ENCODE measurements at regions not wholly inside any gene's neighbourhood (a gene's known extent, or its start where the extent isn't known, plus 50 kb on each side); places are given as distances from the start of the nearest gene placed in this dataset.
"Not testable (repeated sequence)": the region's sequence is repeated elsewhere in the genome, so short reads cannot be mapped to it uniquely, and the experiment has no call there.

DNA sequence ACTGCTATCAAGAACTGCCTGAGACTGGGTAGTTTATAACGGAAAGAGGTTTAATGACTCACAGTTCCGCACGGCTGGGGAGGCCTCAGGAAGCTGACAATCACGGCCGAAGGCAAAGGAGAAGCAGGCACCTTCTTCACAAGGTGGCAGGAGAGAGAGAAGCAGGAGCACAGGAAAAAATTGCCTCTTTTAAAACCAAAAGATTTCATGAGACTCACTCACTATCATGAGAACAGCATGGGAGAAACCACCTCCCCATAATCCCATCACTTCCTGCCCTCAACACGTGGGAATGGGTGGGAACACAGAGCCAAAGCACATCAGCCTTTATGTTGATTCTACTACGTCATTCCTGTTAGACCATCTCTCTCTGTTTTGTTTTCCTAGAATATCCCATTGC is 650.9 kb upstream of the SEMA6D start:
- CTCF ChIA-PET = no interaction called here
- no peak for TF ChIP-seq EZH2 (IDR thresholded peaks at IDR 0.05; ENCODE audit: borderline replicate concordance, low read depth, low read length, poor library complexity, severe bottlenecking)
- TF ChIP-seq CTCF (conservative IDR thresholded peaks at IDR 0.05; ENCODE audit: low read depth, low read length) = no peak
- POLR2A ChIA-PET (ENCODE audit: low non-redundant PET) = no interaction called here
- Histone ChIP-seq H3K27me3 (replicated peaks; ENCODE audit: insufficient read depth, low read depth, low read length, poor library complexity) (no peaks in the 10 kb centered on the region), H3K27ac (ENCODE audit: low read depth, low read length, poor library complexity, severe bottlenecking) (no peak overlapping the region), H3K9me3 (ENCODE audit: low read depth, low read length, poor library complexity, severe bottlenecking) (no peaks in the 10 kb centered on the region), H3K4me3 (ENCODE audit: low read depth, low read length, poor library complexity, severe bottlenecking) (no peak overlapping the region), H3K4me1 (ENCODE audit: insufficient read depth, low read length, poor library complexity, severe bottlenecking) (no peaks in the 10 kb centered on the region), H3K36me3 (ENCODE audit: insufficient read depth, low read length, poor library complexity, severe bottlenecking) (no peaks in the 10 kb centered on the region)
- no peak for DNase-seq (ENCODE audit: low spot score)
- intact Hi-C loops (cut with micrococcal nuclease; ENCODE audit: unreplicated experiment) = no loop called here
- no TSS peak for BruUV-seq (replicated peaks)

GRCh38 chr15:47077846-47078245 is 639.5 kb upstream of the SEMA6D start:
- intact Hi-C loops (cut with micrococcal nuclease; ENCODE audit: unreplicated experiment) = loop anchor here (10.0 kb wide), 1 partner anchor 57 kb away; no protein-coding TSS in a partner anchor
- DNase-seq (ENCODE audit: low spot score); POLR2A ChIA-PET (ENCODE audit: low non-redundant PET); H3K4me3 ChIP-seq (ENCODE audit: low read depth, low read length, poor library complexity, severe bottlenecking); CTCF ChIA-PET; H3K36me3 ChIP-seq (ENCODE audit: insufficient read depth, low read length, poor library complexity, severe bottlenecking); H3K9me3 ChIP-seq (ENCODE audit: low read depth, low read length, poor library complexity, severe bottlenecking); H3K27ac ChIP-seq (ENCODE audit: low read depth, low read length, poor library complexity, severe bottlenecking); BruUV-seq (replicated peaks); H3K4me1 ChIP-seq (ENCODE audit: insufficient read depth, low read length, poor library complexity, severe bottlenecking); H3K27me3 ChIP-seq (replicated peaks; ENCODE audit: insufficient read depth, low read depth, low read length, poor library complexity): not testable (repeated sequence)

DNA sequence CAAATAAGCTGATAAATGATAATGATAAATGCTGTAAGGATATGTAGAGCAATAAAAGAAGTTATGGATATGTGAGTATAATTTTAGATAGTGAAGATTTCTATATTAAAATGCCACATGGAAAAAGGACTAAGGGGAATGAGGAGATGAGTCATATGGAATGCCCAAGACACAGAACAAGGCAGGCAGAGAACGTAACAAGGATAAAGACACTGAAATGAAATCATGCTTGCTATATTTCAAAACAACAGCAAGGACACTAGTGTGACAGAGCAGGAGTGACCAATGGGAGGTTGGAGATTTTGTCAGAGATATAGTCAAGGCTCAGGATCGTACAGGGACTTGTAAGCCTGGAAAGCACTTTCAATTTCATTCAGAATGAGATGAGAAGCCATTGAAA is 621.5 kb upstream of the SEMA6D start:
- DNase-seq (ENCODE audit: low spot score) = no peak
- ChIA-PET CTCF (no interaction called here), POLR2A (ENCODE audit: low non-redundant PET) (no interaction called here)
- Histone ChIP-seq H3K4me1 (ENCODE audit: insufficient read depth, low read length, poor library complexity, severe bottlenecking) (no peaks in the 10 kb centered on the region), H3K4me3 (ENCODE audit: low read depth, low read length, poor library complexity, severe bottlenecking) (no peak overlapping the region), H3K27me3 (replicated peaks; ENCODE audit: insufficient read depth, low read depth, low read length, poor library complexity) (no peaks in the 10 kb centered on the region), H3K9me3 (ENCODE audit: low read depth, low read length, poor library complexity, severe bottlenecking) (no peaks in the 10 kb centered on the region), H3K36me3 (ENCODE audit: insufficient read depth, low read length, poor library complexity, severe bottlenecking) (no peaks in the 10 kb centered on the region), H3K27ac (ENCODE audit: low read depth, low read length, poor library complexity, severe bottlenecking) (no peak overlapping the region)
- TF ChIP-seq CTCF (conservative IDR thresholded peaks at IDR 0.05; ENCODE audit: low read depth, low read length) (no peak), EZH2 (IDR thresholded peaks at IDR 0.05; ENCODE audit: borderline replicate concordance, low read depth, low read length, poor library complexity, severe bottlenecking) (no peak)
- intact Hi-C loops (cut with micrococcal nuclease; ENCODE audit: unreplicated experiment) = no loop called here
- BruUV-seq (replicated peaks) = no TSS peak

DNA sequence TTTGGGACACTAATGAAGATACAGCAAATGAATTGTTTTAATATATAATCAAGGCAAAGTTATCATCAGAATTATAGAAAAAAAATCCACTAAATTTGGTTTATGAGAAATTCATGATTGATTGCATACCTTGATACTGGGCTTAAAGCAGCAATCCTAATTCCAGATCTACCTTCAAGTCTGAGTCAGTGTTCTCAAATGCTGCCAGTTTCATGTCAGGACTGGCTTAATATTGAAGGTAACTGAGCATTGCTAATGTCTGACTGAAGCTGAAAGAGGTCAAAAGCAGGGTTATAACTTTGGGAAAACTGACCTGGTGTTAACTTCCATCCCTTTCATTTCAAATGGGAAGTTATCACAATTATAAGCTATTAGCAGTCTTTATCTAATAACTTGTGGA is 618.8 kb upstream of the SEMA6D start:
- H3K4me3 ChIP-seq (ENCODE audit: low read depth, low read length, poor library complexity, severe bottlenecking); H3K27ac ChIP-seq (ENCODE audit: low read depth, low read length, poor library complexity, severe bottlenecking); H3K9me3 ChIP-seq (ENCODE audit: low read depth, low read length, poor library complexity, severe bottlenecking); DNase-seq (ENCODE audit: low spot score); H3K27me3 ChIP-seq (replicated peaks; ENCODE audit: insufficient read depth, low read depth, low read length, poor library complexity); intact Hi-C loops (cut with micrococcal nuclease; ENCODE audit: unreplicated experiment); H3K4me1 ChIP-seq (ENCODE audit: insufficient read depth, low read length, poor library complexity, severe bottlenecking); POLR2A ChIA-PET (ENCODE audit: low non-redundant PET); CTCF ChIA-PET; BruUV-seq (replicated peaks); H3K36me3 ChIP-seq (ENCODE audit: insufficient read depth, low read length, poor library complexity, severe bottlenecking): not testable (repeated sequence)

- H3K9me3 ChIP-seq (ENCODE audit: low read depth, low read length, poor library complexity, severe bottlenecking); intact Hi-C loops (cut with micrococcal nuclease; ENCODE audit: unreplicated experiment); POLR2A ChIA-PET (ENCODE audit: low non-redundant PET); H3K27ac ChIP-seq (ENCODE audit: low read depth, low read length, poor library complexity, severe bottlenecking); H3K27me3 ChIP-seq (replicated peaks; ENCODE audit: insufficient read depth, low read depth, low read length, poor library complexity); CTCF ChIA-PET; H3K36me3 ChIP-seq (ENCODE audit: insufficient read depth, low read length, poor library complexity, severe bottlenecking); DNase-seq (ENCODE audit: low spot score); BruUV-seq (replicated peaks); H3K4me3 ChIP-seq (ENCODE audit: low read depth, low read length, poor library complexity, severe bottlenecking); H3K4me1 ChIP-seq (ENCODE audit: insufficient read depth, low read length, poor library complexity, severe bottlenecking): not testable (repeated sequence)
Measured at GRCh38 chr15:47099801-47100200, 617.5 kb upstream of the SEMA6D start.

DNA sequence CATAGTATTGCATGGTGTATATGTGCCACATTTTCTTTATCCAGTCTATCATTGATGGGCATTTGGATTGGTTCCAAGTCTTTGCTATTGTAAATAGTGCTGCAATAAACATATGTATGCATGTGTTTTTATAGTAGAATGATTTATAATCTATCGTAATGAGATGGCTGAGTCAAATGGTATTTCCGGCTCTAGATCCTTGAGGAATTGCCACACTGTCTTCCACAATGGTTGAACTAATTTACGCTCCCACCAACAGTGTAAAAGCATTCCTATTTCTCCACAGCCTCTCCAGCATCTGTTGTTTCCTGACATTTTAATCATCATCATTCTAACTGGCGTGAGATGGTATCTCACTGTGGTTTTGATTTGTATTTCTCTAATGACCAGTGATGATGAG is 608.5 kb upstream of the SEMA6D start:
- POLR2A ChIA-PET (ENCODE audit: low non-redundant PET); BruUV-seq (replicated peaks); H3K9me3 ChIP-seq (ENCODE audit: low read depth, low read length, poor library complexity, severe bottlenecking); CTCF ChIA-PET; H3K4me3 ChIP-seq (ENCODE audit: low read depth, low read length, poor library complexity, severe bottlenecking); H3K27ac ChIP-seq (ENCODE audit: low read depth, low read length, poor library complexity, severe bottlenecking); H3K36me3 ChIP-seq (ENCODE audit: insufficient read depth, low read length, poor library complexity, severe bottlenecking); intact Hi-C loops (cut with micrococcal nuclease; ENCODE audit: unreplicated experiment); H3K4me1 ChIP-seq (ENCODE audit: insufficient read depth, low read length, poor library complexity, severe bottlenecking): not testable (repeated sequence)
- peak; percentile 75 for DNase-seq (ENCODE audit: low spot score)
- peaks cover 10% of the 10 kb centered on the region for H3K27me3 ChIP-seq (replicated peaks; ENCODE audit: insufficient read depth, low read depth, low read length, poor library complexity)
